HG03378 (cell line): ENCODE measurements at regions not wholly inside any gene's neighbourhood (a gene's known extent, or its start where the extent isn't known, plus 50 kb on each side); places are given as distances from the start of the nearest gene placed in this dataset.
"Not testable (repeated sequence)": the region's sequence is repeated elsewhere in the genome, so short reads cannot be mapped to it uniquely, and the experiment has no call there.

ENCODE experiments used
- ATAC-seq: cut with Tn5 transposase; IDR thresholded peaks from one replicate; pipeline ENCODE4 v1.9.1; 2021; ENCODE audit warnings: mild to moderate bottlenecking, moderate library complexity; ENCODE audit not compliant: unreplicated experiment

DNA sequence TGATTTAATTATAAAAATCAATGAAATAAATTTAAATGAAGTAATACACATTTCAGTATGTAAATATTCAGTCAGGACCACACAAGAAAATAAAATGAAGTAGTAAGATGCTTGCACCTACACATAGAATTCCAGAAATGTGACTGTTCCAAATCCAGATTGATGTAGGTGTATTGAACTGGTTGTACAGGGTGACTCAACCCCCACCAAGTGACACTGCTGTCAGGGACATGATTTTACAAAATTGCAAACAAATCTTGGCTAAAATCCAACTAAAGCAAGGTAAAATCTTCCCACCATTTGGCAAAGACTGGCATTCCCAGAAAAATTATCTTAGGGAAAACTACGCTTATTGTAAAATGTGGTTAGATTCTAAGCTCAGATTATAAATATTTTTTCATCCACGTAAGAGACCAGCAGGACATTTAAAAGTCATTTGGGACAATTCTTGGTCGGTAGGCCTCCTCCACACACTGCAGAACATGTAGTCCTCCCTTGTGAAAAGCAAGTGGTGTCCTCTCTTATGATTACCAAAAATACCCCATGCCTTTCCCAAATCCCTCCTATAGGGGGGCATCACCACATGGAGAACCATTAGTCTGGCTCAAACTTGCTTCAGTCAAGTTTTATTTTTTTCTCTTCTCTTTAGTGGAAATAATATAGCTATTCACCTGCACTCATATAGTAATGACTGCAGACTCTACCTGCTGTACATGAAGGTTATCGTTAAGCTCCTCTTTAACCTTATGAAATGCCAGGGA is 287.1 kb upstream of the SMIM30 start:
- ATAC-seq, result no peak

DNA sequence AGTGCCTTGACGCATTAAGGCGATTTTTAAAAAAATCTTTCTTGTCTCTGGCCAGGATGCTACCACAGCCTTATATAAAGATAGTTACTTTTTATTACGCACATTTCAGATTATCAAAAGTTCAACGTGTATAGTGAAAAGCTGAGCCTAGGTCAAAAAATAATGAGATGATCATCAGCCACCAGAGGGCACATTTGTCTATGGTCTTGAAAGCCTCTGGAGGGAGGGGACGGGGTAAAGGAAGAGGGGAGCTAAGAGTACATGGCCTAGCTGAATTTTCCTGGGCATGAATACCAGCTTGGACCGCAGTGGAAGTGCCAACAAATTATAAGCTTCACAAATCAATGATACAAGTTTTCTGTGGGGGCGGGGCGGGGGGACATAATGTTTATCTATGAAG is 285.9 kb upstream of the SMIM30 start:
- no peak for ATAC-seq

DNA sequence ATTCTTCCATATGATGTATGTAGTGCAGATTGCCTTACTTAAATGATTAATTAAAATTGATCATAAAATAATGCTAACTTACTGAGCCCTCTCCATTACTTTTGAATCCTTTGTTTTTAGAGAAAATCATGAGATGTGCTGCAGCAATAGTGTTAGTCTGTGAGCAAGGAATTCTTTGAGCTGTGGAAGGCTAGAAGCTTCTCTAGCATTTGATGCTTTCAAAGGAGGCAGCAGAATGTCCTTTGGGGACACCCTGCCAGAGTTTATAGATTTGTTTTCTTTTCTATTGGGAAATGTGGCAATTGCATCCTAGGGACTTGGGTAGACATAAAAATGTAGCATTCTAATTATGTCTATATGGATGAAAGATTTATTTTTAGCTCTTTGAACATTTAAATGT is 284.1 kb upstream of the SMIM30 start:
- no peak for ATAC-seq

DNA sequence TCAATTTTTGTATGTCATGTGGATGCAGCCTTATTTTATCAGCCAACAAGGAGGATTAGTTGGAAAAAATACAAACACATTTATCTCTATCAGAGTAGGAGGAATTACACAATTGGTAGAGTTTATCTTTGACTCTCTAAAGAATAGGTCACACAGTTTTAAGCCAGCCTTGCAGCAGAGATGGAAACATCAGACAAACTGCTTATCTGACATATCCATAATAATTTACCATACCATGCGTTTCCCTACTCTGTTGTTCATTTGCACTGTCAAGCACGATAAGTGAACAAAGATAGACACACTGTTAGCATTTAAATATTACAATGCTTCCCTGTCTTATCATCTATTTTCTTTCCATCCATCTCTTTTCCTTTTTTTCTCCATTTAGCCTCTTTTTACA is 283.7 kb upstream of the SMIM30 start:
- ATAC-seq, result no peak

DNA sequence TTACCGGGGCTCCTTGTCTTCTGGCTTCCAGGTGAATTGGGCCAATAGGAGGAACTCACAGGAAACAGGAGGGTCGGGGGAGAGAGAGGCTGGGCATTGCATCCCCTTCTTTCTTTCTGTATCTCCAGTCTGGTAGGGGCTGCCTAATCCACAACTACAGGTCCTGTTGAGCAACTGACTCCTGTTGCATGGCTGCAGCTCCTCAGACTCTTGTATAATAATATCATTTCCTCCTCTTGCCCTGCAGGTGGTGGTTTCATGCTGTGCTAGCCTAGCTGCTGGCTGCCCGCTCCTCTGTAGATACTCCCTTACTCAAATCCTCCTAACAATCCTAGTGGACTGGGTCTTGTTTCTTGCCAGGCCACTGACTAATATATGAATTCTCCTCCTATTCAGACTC is 276.5 kb upstream of the SMIM30 start:
- no peak for ATAC-seq

DNA sequence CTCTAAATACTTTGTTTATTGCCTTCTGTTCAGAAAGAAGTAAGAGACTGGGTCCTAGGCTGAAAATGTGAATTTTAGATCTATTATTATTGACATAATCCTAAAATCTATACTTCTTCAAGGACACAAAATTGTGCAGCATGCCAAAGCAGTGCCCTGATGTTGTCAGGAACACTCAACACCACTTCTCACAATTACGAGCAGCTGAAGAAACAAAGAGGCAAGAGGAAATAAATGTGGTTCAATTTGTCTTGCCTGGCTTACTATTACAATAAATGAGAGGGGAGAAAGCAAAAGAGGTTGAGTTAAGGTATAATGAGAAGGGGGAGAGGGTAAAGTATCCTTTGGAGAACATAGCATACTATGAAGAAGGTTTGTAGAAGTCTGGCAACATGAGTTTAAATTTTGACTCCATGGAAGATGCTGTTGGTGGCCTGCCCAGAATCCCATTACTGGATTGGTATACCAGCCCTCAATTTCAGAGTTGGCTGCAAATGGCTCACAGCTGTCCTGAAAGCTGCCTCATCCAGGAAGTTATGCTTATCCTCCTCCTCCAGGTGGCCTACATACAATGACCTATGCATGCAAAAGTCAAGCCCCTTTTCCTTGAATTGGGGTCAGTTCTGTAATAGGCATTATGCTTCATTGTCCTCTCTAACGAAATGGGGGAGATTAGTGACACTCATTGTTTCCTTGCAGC is 274.6 kb upstream of the SMIM30 start:
- ATAC-seq, result no peak

DNA sequence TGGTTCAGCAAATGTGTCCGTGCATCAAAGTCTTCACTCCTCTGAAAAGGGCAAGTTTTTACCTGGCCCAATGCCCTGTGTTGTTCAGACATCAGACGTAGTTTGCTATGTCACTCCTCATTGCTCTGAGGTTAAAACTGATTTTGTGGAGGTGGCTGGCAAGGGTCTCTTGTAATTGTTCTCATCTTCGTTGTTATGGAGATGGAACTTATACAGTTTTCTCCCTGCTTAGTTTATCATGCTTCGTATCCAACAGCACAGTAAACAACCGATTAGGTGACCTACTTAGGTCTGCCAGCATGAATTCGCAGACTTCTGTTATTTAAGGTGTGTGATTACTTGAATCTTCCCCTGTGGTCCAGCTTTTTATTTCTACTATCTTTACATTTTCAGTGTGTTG is 274.1 kb upstream of the SMIM30 start:
- no peak for ATAC-seq

DNA sequence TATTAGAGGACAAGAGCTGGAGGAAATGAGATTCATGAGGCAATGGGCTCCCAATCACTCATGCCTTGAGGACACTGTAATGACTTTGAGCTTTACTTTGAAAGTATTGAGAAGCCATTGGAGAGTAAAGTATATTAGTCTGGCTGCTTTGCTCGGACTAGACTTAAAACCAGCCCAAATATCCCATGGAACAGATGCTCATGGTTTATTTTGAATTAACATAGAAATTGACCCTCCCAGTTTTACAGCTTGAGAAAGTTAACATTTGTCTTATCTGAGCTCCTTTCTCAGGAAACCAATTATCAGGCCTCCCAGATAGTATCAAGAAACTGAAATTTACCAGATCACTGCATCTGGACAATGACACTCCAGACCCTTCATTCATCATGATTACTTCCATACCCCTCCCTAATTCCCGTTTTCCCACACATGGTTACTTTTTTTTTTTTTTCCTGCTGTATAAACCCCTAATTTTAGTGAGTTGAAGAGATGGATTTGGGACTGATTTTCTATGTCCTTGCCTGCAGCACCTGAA is 270.8 kb upstream of the SMIM30 start:
- ATAC-seq, result no peak

DNA sequence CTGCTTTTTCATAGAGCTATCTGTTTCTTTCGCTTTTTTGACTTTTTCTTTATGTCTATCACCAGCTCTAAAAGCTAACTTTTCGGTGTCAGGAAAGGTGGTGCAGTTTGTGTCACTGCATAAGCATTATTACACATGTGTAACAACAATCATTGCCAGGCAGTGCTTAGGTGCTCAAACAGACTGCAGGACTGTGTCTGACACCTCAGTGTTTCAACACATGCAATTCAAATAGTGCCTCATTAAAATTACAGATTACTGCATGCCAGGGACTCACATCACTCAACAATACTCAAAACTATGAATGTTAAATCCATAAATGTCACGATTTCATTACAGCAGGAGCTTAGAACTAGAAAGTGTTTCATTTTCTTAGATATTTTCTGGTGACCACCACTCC is 265.3 kb upstream of the SMIM30 start:
- ATAC-seq, result no peak

DNA sequence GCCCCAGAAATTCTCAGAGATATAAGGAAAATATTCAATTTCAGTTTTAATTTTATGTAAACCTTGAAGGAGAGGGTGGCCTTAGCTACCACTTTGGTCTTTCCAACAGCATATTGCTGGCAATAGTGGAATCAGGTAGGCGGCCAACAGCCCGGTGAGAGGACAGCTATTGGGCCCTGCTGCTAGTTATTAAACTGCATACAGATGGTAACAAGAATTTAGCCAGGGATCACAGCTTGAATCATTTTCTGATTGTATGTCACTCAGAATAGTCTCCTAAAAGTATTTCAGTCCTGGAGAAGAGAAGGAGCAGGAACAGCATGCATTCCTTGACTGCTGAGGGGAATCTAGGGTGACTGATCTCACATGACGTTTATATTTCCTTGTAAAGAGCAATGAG is 261.4 kb upstream of the SMIM30 start:
- no peak for ATAC-seq

DNA sequence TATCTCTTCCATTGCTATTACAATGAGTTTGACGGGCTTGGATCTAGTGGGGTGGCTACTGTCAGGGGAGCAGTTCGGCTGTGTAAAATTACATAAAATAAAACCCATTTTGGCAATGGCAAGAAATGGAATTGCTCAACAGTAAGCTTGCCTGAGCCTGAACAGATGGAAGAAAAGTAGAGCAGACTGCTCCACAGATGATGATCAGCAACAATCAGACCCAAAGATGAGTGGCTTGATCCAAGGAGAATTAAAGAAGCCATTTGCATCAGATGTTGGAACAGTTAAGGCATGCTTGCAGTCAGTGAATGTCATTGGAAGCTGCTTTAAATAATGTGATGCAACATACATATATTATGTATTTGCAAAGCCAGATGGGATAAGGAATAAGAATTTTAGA is 256.6 kb upstream of the SMIM30 start:
- no peak for ATAC-seq

DNA sequence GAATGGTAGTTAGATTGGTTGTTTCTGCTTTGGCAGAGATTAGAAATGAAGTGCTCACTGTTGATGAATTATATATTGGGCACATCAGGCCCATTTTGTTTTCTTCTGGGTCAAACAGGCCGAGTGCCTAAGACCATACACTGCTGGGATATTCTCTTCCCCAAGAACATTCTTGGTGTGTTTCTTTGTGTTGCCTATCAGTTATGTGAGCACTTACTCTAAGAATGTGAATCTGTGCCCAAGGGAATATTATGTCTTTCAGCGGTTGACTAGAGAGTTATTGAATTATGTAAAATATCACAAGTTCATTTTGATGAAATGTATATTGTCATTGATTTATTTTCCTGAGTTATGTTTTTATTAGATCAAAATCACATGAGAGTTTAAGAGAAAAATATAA is 255.5 kb upstream of the SMIM30 start:
- no peak for ATAC-seq

DNA sequence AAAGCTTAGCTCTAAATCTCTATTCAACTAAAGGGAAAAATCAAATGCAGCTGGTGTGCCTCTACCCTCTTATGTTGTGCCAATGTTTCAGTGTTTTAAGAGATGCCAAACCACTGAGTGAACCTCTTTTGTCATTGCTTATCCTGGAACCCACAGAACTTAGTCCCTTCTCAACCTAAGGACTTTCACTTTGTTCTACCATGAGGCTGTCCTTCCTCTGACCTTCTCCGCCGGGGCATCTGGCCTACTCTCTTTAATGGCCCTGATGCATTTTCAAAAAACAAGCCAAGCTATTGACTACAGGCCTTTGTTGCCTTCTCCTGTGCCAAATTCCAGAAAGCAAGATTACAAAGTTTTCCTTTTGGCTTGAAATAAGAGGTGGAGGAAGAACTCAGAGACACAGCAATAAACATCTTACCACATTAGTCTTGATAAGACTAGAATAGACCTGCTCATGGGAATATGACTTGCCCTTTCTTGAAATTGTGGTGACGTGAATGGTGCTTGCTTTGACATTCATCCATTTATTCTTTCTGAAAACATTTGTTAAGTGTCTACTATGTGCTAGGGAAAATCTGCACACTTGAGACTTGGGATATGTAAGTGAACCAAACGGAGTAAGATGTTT is 253.2 kb upstream of the SMIM30 start:
- ATAC-seq, result no peak

DNA sequence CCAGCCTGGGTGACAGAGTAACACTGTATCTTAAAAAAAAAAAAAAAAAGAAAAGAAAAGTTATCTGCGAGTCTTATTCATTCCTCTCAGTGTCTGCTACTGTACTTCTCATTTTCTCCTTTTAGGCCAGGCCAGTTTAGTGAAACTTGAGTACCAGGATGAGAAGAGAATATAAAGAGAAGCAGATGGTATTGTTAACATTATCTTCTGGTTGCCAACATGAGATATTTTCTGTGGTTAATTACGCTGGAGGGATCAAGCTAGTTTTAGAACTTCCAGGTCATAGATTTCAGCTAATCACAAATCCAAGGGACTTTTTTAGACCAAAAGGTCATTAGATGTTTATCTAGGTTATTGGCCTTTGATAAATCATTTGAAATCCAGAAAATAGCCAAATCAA is 252.6 kb upstream of the SMIM30 start:
- ATAC-seq, result no peak

DNA sequence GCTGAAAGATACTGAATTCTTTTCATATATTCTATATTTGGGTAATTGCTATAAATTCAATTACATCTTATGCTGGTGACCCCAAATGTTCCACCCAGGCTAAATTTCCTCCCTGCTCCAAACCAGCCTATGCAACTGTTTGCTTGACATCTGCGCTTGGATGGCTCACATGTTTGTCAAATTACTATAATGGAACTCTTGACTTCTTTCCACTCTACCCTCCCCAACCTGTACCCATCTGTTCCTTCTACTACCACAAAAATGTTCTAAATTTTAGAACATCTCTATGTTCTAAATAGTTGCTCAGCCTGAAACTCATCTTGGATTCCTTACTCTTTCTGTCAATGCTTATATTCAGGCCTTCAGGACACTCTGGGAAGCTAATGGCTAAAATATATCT is 249.9 kb upstream of the SMIM30 start:
- ATAC-seq, result no peak

DNA sequence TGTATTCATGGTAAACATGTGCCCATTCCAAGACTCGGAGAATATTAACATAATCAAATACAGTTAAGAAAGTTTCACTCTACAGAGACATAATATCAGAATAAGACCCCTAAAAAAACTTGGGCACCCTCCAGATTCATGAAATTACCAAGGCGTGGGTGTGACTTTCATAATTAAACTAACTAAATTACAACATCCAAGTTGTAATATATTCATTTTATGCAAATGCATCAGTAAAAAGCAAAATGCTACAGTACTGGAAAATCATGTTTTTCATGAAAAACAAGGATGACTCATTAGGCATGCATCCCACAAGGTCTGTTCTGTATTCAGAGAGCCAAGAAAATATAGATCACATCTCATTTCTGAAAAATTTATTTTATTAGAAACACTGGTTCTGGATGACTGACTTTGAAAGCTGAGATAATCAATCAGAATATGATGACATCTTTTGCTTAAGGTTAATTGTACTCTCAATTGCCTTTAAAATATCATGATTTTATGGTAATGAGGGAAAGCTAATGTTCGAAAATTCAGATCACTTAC is 248.8 kb upstream of the SMIM30 start:
- ATAC-seq, result no peak

DNA sequence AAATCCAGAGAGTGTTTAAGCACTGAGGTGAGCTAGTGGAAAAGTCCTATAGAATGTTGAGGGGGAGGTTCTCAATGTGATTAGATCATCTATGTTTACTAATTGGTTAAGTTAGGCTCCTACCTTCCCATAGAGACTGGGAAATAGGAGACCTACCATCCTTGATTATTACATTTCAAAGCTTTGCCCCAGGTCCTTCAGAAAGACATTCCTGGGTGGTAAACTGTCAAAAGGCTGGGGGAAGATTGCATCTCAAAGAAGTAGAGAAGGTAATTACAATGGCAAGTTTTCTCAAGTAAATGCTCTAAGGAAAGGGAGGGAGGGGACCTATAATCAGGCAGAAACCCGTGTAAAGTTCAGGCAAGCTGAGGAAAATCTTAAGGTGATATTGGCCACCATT is 247.8 kb upstream of the SMIM30 start:
- no peak for ATAC-seq

DNA sequence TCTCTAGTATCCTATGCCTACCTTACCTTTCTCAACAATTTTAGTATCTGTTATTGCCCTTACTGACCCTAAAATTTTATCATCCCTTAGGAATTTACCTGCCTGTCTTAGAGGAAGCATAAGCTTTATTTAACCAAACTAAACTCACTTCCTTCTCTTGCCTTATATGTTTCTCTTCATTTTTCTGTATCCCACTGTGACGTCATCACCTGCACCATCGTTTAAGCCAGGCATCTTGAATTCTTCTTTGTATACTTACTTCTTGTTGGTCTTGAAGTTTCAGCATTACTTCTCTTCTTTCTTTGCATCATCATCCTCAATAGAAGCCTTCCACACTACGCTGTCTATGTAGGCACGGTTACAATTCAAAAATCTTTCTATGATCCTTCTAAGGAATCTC is 231.0 kb upstream of the SMIM30 start:
- no peak for ATAC-seq

DNA sequence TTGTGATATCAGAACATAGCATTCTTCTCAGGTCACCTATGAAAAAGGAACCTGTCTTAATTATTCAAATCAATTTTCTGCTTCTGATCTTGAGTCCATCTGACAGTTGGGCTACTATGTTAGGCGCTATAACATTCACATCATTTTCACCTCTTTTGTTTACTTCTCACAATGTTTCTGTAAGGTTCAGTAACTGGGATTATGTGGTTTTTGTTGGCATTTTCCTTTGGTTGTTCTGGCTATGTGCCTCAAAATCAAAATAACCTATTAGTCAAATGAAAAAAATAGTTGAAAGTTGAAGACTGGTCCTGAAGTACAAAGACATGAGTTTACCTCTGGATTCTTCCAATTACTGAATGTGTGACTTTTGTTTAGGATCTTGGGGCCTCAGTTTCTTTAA is 221.3 kb upstream of the SMIM30 start:
- no peak for ATAC-seq

DNA sequence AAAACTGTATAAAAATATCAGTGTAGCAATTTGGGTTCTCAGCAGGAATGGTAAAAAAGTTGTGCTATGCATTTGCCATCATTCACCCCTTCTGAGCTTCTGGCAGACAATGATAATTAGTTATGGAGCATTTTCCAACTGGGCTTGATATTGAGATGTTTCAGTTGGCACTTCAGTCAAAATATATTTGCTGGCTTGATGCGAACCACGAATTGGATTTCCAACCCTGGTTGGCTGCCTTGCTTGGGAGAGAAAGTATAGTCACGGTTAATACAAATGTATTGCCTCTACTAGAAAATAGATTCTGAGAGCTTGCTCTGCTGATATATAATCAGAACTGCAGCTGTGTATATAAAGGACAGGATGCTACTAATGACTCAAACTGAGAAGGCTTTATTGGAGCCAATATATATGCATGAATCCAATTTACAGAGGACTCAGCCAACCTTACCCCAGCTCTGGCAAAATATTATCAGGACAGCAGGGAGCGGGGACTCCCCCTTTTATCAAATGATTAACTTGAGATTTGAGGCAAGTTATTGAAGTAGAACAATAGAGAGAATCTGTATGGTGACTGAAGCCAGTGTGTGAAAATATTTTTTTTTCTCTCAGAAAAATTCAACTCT is 219.8 kb upstream of the SMIM30 start:
- ATAC-seq, result peak; percentile 61

DNA sequence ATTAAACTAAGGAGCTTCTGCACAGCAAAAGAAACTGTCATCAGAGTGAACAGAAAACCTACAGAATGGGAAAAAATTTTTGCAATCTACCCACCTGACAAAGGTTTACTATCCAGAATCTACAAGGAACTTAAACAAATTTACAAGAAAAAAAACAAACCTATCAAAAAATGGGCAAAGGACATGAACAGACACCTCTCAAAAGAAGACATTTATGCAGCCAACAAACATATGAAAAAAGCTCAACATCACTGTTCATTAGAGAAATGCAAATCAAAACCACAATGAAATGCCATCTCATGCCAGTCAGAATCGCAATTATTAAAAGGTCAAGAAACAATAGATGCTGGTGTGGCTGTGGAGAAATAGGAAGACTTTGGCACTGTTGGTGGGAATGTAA is 218.5 kb upstream of the SMIM30 start:
- not testable (repeated sequence) for ATAC-seq
